OCI-LY3 (cell line): ENCODE measurements at regions not wholly inside any gene's neighbourhood (a gene's known extent, or its start where the extent isn't known, plus 50 kb on each side); places are given as distances from the start of the nearest gene placed in this dataset.

Source experiments
- H2AFZ ChIP-seq: fragments of 200-600, 300-600 bp; shearing (Covaris generic); 2 replicates; pipeline ENCODE4 v1.6.0; 2014; ENCODE audit warnings: antibody characterized with exemption, low read depth, low read length
- H3K27ac ChIP-seq: fragments of 200-600, 300-600 bp; sonication (generic); 2 replicates; pipeline ENCODE4 v1.5.1; 2014; ENCODE audit warnings: mild to moderate bottlenecking, low read length, moderate library complexity, mixed read lengths
- H3K27me3 ChIP-seq: fragments of 200-600, 300-600 bp; sonication (generic); 2 replicates; pipeline ENCODE4 v1.6.1; 2014; ENCODE audit warnings: low read depth, low read length, mixed read lengths
- H3K36me3 ChIP-seq: fragments of 200-600, 300-600 bp; sonication (generic); replicated peaks from 2 replicates; pipeline ENCODE3; 2014; ENCODE audit warnings: low read depth, low read length, mixed read lengths
- H3K4me1 ChIP-seq: fragments of 300-600, 200-600 bp; sonication (generic); 2 replicates; pipeline ENCODE4 v1.6.1; 2014; ENCODE audit warnings: low read length, mixed read lengths
- H3K4me2 ChIP-seq: fragments of 200-600, 300-600 bp; sonication (generic); 2 replicates; pipeline ENCODE4 v1.6.1; 2014; ENCODE audit warnings: low read length, mixed read lengths
- H3K4me3 ChIP-seq: fragments of 300-600, 200-600 bp; sonication (generic); 2 replicates; pipeline ENCODE4 v1.5.1; 2014; ENCODE audit warnings: antibody characterized with exemption, mild to moderate bottlenecking, low read length, moderate library complexity
- H3K79me2 ChIP-seq: fragments of 300-600, 200-600 bp; shearing (Covaris generic); 2 replicates; pipeline ENCODE4 v1.6.1; 2014; ENCODE audit warnings: mild to moderate bottlenecking, low read length, mixed read lengths
- H3K9ac ChIP-seq: fragments of 300-600, 200-600 bp; shearing (Covaris generic); 2 replicates; pipeline ENCODE4 v1.6.0; 2014; ENCODE audit warnings: mild to moderate bottlenecking, low read length, moderate library complexity
- H3K9me3 ChIP-seq: fragments of 200-600, 300-600 bp; shearing (Covaris generic); 2 replicates; pipeline ENCODE4 v1.6.1; 2014; ENCODE audit warnings: low read length, mixed read lengths; ENCODE audit not compliant: insufficient read depth
- H4K20me1 ChIP-seq: fragments of 200-600, 300-600 bp; sonication (generic); 2 replicates; pipeline ENCODE4 v1.6.1; 2016; ENCODE audit warnings: low read length, mixed read lengths; ENCODE audit not compliant: insufficient read depth
- EZH2phosphoT487 ChIP-seq: fragments of 200-600 bp; shearing (Covaris generic); IDR thresholded peaks from 2 replicates; pipeline ENCODE4 v1.6.1; 2018; ENCODE audit warnings: antibody characterized with exemption, mixed run types, low read depth
- TF ChIP-seq, protein P1 (sequence below): fragments of 200-600, 300-600 bp; sonication (generic); IDR thresholded peaks from 2 replicates; pipeline ENCODE4 v1.5.1; 2014; ENCODE audit warnings: antibody characterized with exemption, low read length, low read depth

GRCh38 chr4:19936476-19936875, 315.2 kb upstream of the SLIT2 start:
- Histone ChIP-seq H3K36me3 (no peaks in the 10 kb centered on the region), H3K4me2 (no peak overlapping the region), H3K9ac (no peak overlapping the region)

GRCh38 chr4:19930742-19931141, 321.0 kb upstream of the SLIT2 start:
- Histone ChIP-seq H3K4me3 (no peak overlapping the region), H3K27ac (no peak overlapping the region), H3K79me2 (no peaks in the 10 kb centered on the region), H3K27me3 (no peaks in the 10 kb centered on the region), H4K20me1 (no peaks in the 10 kb centered on the region), H3K4me1 (no peaks in the 10 kb centered on the region), H3K4me2 (no peak overlapping the region), H3K36me3 (no peaks in the 10 kb centered on the region), H3K9ac (no peak overlapping the region), H3K9me3 (no peaks in the 10 kb centered on the region), H2AFZ (no peak overlapping the region)
- TF ChIP-seq, protein P1, sequence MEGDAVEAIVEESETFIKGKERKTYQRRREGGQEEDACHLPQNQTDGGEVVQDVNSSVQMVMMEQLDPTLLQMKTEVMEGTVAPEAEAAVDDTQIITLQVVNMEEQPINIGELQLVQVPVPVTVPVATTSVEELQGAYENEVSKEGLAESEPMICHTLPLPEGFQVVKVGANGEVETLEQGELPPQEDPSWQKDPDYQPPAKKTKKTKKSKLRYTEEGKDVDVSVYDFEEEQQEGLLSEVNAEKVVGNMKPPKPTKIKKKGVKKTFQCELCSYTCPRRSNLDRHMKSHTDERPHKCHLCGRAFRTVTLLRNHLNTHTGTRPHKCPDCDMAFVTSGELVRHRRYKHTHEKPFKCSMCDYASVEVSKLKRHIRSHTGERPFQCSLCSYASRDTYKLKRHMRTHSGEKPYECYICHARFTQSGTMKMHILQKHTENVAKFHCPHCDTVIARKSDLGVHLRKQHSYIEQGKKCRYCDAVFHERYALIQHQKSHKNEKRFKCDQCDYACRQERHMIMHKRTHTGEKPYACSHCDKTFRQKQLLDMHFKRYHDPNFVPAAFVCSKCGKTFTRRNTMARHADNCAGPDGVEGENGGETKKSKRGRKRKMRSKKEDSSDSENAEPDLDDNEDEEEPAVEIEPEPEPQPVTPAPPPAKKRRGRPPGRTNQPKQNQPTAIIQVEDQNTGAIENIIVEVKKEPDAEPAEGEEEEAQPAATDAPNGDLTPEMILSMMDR = no peak
- TF ChIP-seq EZH2phosphoT487 = no peak

More at GRCh38 chr4:19936476-19936875, 315.2 kb upstream of the SLIT2 start:
- Histone ChIP-seq H3K9me3 (no peaks in the 10 kb centered on the region), H2AFZ (no peak overlapping the region), H4K20me1 (no peaks in the 10 kb centered on the region), H3K27ac (no peak overlapping the region), H3K4me1 (no peaks in the 10 kb centered on the region), H3K79me2 (no peaks in the 10 kb centered on the region), H3K27me3 (no peaks in the 10 kb centered on the region), H3K4me3 (no peak overlapping the region)
- TF ChIP-seq EZH2phosphoT487 = no peak
- TF ChIP-seq, protein P1 = no peak

DNA sequence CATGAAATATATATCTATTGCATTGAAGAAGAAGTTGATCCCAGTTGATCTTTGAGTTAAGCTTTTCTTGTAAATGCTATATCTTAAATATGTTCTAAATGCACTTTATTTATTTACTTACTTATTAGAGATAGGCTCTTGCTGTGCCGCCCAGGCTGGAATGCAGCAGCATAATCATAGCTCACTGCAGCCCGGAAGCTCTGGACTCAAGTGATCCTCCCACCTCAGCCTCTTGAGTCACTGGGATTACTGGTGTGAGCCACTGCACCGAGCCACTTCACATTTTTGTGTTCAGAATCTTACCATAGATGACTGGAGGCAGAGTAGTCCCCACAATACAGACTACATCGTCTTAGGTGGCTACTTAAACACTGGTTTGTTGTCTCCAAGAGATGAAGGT, 324.3 kb upstream of the SLIT2 start:
- Histone ChIP-seq H4K20me1 (no peaks in the 10 kb centered on the region), H3K4me2 (no peak overlapping the region), H2AFZ (no peak overlapping the region), H3K4me1 (no peaks in the 10 kb centered on the region), H3K36me3 (no peaks in the 10 kb centered on the region), H3K27me3 (no peaks in the 10 kb centered on the region), H3K9me3 (no peaks in the 10 kb centered on the region), H3K79me2 (no peaks in the 10 kb centered on the region), H3K4me3 (no peak overlapping the region), H3K27ac (no peak overlapping the region), H3K9ac (no peak overlapping the region)
- TF ChIP-seq EZH2phosphoT487 = no peak
- TF ChIP-seq, protein P1 = no peak

GRCh38 chr4:19925516-19925915, 326.2 kb upstream of the SLIT2 start:
- Histone ChIP-seq H3K4me3 (no peak overlapping the region), H3K4me2 (no peak overlapping the region), H4K20me1 (no peaks in the 10 kb centered on the region), H3K27me3 (no peaks in the 10 kb centered on the region), H3K27ac (no peak overlapping the region), H3K79me2 (no peaks in the 10 kb centered on the region), H3K4me1 (no peaks in the 10 kb centered on the region), H3K9ac (no peak overlapping the region), H3K36me3 (no peaks in the 10 kb centered on the region), H2AFZ (no peak overlapping the region), H3K9me3 (no peaks in the 10 kb centered on the region)
- no peak for TF ChIP-seq EZH2phosphoT487
- TF ChIP-seq, protein P1 = no peak
